AG09309 (cell line): ENCODE measurements at regions not wholly inside any gene's neighbourhood (a gene's known extent, or its start where the extent isn't known, plus 50 kb on each side); places are given as distances from the start of the nearest gene placed in this dataset.

ENCODE experiments used
- DNase-seq: peaks from one replicate; pipeline ENCODE4 v3.0.0-alpha.2; 2010; ENCODE audit warnings: low read depth
- H3K4me3 ChIP-seq: 2 replicates; pipeline ENCODE4 v1.5.1; 2011; ENCODE audit warnings: mild to moderate bottlenecking, low read depth, low read length, moderate library complexity; ENCODE audit not compliant: control insufficient read depth
- CTCF ChIP-seq: IDR thresholded peaks from 2 replicates; pipeline ENCODE4 v1.5.1; 2011; ENCODE audit warnings: mild to moderate bottlenecking, low read depth, low read length, inconsistent platforms; ENCODE audit not compliant: insufficient read depth, control insufficient read depth; ENCODE audit errors: missing control alignments

GRCh38 chr13:65881561-65882155 lies 1348.5 kb downstream of the PCDH9 start:
- DNase-seq: no peak
- TF ChIP-seq CTCF: no peak

GRCh38 chr13:65875031-65875430 lies 1355.1 kb downstream of the PCDH9 start:
- no peak for DNase-seq
- H3K4me3 ChIP-seq: no peak overlapping the region
- no peak for TF ChIP-seq CTCF

More at GRCh38 chr13:65881561-65882155, 1348.5 kb downstream of the PCDH9 start:
- H3K4me3 ChIP-seq: no peak overlapping the region

GRCh38 chr13:65872448-65872847 lies 1357.7 kb downstream of the PCDH9 start:
- TF ChIP-seq CTCF: no peak
- no peak for DNase-seq
- H3K4me3 ChIP-seq: no peak overlapping the region

- TF ChIP-seq CTCF: no peak
- no peak for DNase-seq
- H3K4me3 ChIP-seq: no peak overlapping the region
Measured at GRCh38 chr13:65868884-65869283, 1361.3 kb downstream of the PCDH9 start.

GRCh38 chr13:65868099-65868498 lies 1362.0 kb downstream of the PCDH9 start:
- DNase-seq: no peak
- H3K4me3 ChIP-seq: no peak overlapping the region
- no peak for TF ChIP-seq CTCF

GRCh38 chr13:65866138-65866537 lies 1364.0 kb downstream of the PCDH9 start:
- no peak overlapping the region for H3K4me3 ChIP-seq
- DNase-seq: no peak
- TF ChIP-seq CTCF: no peak

GRCh38 chr13:65865206-65865605 lies 1364.9 kb downstream of the PCDH9 start:
- DNase-seq: no peak

More at GRCh38 chr13:65865206-65865605, 1364.9 kb downstream of the PCDH9 start:
- H3K4me3 ChIP-seq: no peak overlapping the region
- TF ChIP-seq CTCF: no peak
